ENCODE measurements at regions not wholly inside any gene's neighbourhood (a gene's known extent, or its start where the extent isn't known, plus 50 kb on each side); places are given as distances from the start of the nearest gene placed in this dataset.
"Not testable (repeated sequence)": the region's sequence is repeated elsewhere in the genome, so short reads cannot be mapped to it uniquely, and the experiment has no call there.

GRCh38 chr3:35215525-35216500, 423.5 kb upstream of the ARPP21 start:
- DNase-seq: no peak

- DNase-seq: no peak
These were observed 422.6 kb upstream of the ARPP21 start for GRCh38 chr3:35216501-35217266.

GRCh38 chr3:35223632-35224394, 415.5 kb upstream of the ARPP21 start:
- no peak for DNase-seq

- no peak for DNase-seq
These were observed 414.6 kb upstream of the ARPP21 start for GRCh38 chr3:35224565-35225295.

GRCh38 chr3:35241236-35241635, 398.1 kb upstream of the ARPP21 start:
- no peak for DNase-seq

- DNase-seq: no peak
These were observed 384.4 kb upstream of the ARPP21 start for GRCh38 chr3:35254917-35255316.

- DNase-seq: no peak
These were observed 381.7 kb upstream of the ARPP21 start for GRCh38 chr3:35257641-35258040.

GRCh38 chr3:35262406-35262805, 376.9 kb upstream of the ARPP21 start:
- no peak for DNase-seq

- no peak for DNase-seq
These were observed 375.8 kb upstream of the ARPP21 start for GRCh38 chr3:35263477-35263876.

- DNase-seq: not testable (repeated sequence)
These were observed 373.3 kb upstream of the ARPP21 start for GRCh38 chr3:35266065-35266464.

- no peak for DNase-seq
These were observed 363.6 kb upstream of the ARPP21 start for GRCh38 chr3:35275768-35276167.

GRCh38 chr3:35276568-35276967, 362.8 kb upstream of the ARPP21 start:
- DNase-seq: no peak

- DNase-seq: no peak
These were observed 347.7 kb upstream of the ARPP21 start for GRCh38 chr3:35291471-35292236.

GRCh38 chr3:35292568-35292967, 346.8 kb upstream of the ARPP21 start:
- no peak for DNase-seq

GRCh38 chr3:35295906-35296305, 343.4 kb upstream of the ARPP21 start:
- no peak for DNase-seq

GRCh38 chr3:35296533-35296932, 342.8 kb upstream of the ARPP21 start:
- DNase-seq: no peak

GRCh38 chr3:35296944-35297343, 342.4 kb upstream of the ARPP21 start:
- DNase-seq: not testable (repeated sequence)

GRCh38 chr3:35305406-35305805, 333.9 kb upstream of the ARPP21 start:
- DNase-seq: no peak

GRCh38 chr3:35307296-35307695, 332.0 kb upstream of the ARPP21 start:
- no peak for DNase-seq

- not testable (repeated sequence) for DNase-seq
These were observed 322.5 kb upstream of the ARPP21 start for GRCh38 chr3:35316841-35317240.

GRCh38 chr3:35320646-35321407, 318.5 kb upstream of the ARPP21 start:
- no peak for DNase-seq
